ENCODE measurements at regions not wholly inside any gene's neighbourhood (a gene's known extent, or its start where the extent isn't known, plus 50 kb on each side); places are given as distances from the start of the nearest gene placed in this dataset.

DNA sequence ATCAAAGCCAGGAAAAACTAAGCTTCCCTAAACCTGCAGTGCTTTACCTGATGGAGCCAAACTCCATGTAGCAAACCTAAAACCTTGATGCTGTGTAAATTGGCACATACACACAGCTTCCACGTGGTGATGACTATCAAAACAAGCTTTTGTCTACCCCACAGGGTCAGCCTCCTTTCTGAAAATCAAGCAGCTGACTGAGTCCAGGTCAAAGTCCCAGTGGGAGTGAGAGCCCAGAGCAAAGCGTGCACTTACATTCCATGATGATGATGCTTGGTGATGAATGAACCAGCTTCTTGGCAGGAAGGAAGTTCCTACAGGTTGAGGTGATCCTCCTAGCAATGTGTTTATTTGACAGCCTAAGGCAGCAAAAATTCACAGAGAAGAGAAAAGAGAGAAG lies 630.0 kb upstream of the TBX3 start:
- no peaks in the 10 kb centered on the region for H3K4me1 Mint-ChIP-seq
- intact Hi-C loops (cut with micrococcal nuclease): no loop called here
- no peaks in the 10 kb centered on the region for H3K27me3 Mint-ChIP-seq
- no peak overlapping the region for H3K27ac Mint-ChIP-seq
- CTCF ChIA-PET: no interaction called here
- no peaks in the 10 kb centered on the region for H3K36me3 Mint-ChIP-seq (ENCODE audit: low read depth)
- POLR2A ChIA-PET: no interaction called here
- no peak overlapping the region for H3K4me3 Mint-ChIP-seq
- no peaks in the 10 kb centered on the region for H3K9me3 Mint-ChIP-seq
- no peak for ATAC-seq (ENCODE audit: low read depth)
- TF ChIP-seq, protein P1, sequence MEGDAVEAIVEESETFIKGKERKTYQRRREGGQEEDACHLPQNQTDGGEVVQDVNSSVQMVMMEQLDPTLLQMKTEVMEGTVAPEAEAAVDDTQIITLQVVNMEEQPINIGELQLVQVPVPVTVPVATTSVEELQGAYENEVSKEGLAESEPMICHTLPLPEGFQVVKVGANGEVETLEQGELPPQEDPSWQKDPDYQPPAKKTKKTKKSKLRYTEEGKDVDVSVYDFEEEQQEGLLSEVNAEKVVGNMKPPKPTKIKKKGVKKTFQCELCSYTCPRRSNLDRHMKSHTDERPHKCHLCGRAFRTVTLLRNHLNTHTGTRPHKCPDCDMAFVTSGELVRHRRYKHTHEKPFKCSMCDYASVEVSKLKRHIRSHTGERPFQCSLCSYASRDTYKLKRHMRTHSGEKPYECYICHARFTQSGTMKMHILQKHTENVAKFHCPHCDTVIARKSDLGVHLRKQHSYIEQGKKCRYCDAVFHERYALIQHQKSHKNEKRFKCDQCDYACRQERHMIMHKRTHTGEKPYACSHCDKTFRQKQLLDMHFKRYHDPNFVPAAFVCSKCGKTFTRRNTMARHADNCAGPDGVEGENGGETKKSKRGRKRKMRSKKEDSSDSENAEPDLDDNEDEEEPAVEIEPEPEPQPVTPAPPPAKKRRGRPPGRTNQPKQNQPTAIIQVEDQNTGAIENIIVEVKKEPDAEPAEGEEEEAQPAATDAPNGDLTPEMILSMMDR (IDR thresholded peaks at IDR 0.05): no peak
- DNase-seq: no peak

DNA sequence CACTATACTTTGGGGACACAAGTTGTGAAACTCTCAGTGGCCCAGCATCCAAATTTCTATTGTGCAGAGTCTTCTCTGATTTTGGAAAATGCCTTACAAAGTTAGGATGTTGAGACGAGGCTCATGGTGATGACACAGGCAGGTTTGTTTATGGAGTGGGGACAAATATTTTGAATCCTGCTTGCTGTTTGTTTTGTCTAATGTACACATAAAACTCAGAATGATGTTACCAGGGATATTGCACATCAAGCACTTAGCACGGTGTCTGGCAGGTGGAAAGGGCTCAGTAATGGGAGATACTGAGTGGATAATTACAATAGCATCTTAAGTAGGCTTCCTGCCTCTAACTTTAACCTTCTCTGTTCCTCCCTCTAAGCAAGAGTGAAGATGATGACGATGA lies 628.9 kb upstream of the TBX3 start:
- no peaks in the 10 kb centered on the region for H3K36me3 Mint-ChIP-seq (ENCODE audit: low read depth)
- TF ChIP-seq, protein P1 (IDR thresholded peaks at IDR 0.05): no peak
- ChIA-PET POLR2A (no interaction called here), CTCF (no interaction called here)
- H3K27ac Mint-ChIP-seq: no peak overlapping the region
- no peak overlapping the region for H3K4me3 Mint-ChIP-seq
- no peaks in the 10 kb centered on the region for H3K9me3 Mint-ChIP-seq
- DNase-seq (no peak), ATAC-seq (ENCODE audit: low read depth) (no peak)
- no peaks in the 10 kb centered on the region for H3K4me1 Mint-ChIP-seq
- intact Hi-C loops (cut with micrococcal nuclease): no loop called here
- no peaks in the 10 kb centered on the region for H3K27me3 Mint-ChIP-seq

DNA sequence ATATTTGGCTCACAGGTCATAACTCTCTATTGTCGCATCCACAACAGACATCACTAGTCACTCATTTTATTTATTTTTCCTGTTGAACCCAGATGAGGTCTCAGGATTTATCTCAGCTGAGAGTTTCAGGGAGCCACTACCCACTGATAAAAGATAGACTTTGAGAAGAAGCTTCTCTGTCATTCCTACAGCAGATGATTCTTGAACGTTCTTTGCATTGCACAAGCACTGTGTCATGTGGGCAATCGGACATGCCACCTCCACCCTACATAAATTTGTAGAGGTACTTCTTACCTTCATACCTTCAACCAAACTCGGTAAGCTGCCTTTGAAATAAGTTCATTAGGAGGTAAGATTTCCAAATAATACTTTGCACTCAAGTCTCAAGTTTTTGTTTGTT lies 627.9 kb upstream of the TBX3 start:
- no peak overlapping the region for H3K27ac Mint-ChIP-seq
- intact Hi-C loops (cut with micrococcal nuclease): no loop called here
- H3K9me3 Mint-ChIP-seq: no peaks in the 10 kb centered on the region
- ChIA-PET POLR2A (no interaction called here), CTCF (no interaction called here)
- H3K4me1 Mint-ChIP-seq: no peaks in the 10 kb centered on the region
- H3K36me3 Mint-ChIP-seq (ENCODE audit: low read depth): no peaks in the 10 kb centered on the region
- H3K27me3 Mint-ChIP-seq: no peaks in the 10 kb centered on the region
- ATAC-seq (ENCODE audit: low read depth) (no peak), DNase-seq (no peak)
- H3K4me3 Mint-ChIP-seq: no peak overlapping the region
- TF ChIP-seq, protein P1 (IDR thresholded peaks at IDR 0.05): no peak

DNA sequence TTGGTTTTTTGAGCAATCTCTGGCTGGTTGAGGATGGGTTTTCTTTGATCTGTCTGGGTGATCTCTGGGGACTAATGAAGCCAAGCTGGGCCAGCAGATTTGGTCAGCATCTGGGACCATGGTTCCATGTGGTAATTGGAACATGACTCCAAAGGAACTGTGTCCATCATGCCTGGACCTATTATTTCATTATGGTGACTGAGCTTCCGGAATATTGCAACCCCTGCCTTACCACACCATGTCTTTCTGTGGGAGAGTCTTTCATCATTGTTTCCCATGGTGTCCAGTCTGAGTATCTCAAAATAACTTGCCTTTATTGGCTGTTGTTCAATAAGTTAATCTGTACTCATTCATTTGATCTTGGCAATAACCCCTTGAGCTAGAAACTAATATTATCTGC lies 624.9 kb upstream of the TBX3 start:
- intact Hi-C loops (cut with micrococcal nuclease): no loop called here
- POLR2A ChIA-PET: no interaction called here
- no peak for ATAC-seq (ENCODE audit: low read depth)
- Mint-ChIP-seq H3K27ac (no peak overlapping the region), H3K36me3 (ENCODE audit: low read depth) (no peaks in the 10 kb centered on the region), H3K4me1 (no peaks in the 10 kb centered on the region), H3K4me3 (no peak overlapping the region), H3K9me3 (no peaks in the 10 kb centered on the region), H3K27me3 (no peaks in the 10 kb centered on the region)
- TF ChIP-seq, protein P1 (IDR thresholded peaks at IDR 0.05): no peak
- DNase-seq: no peak
- CTCF ChIA-PET: no interaction called here

DNA sequence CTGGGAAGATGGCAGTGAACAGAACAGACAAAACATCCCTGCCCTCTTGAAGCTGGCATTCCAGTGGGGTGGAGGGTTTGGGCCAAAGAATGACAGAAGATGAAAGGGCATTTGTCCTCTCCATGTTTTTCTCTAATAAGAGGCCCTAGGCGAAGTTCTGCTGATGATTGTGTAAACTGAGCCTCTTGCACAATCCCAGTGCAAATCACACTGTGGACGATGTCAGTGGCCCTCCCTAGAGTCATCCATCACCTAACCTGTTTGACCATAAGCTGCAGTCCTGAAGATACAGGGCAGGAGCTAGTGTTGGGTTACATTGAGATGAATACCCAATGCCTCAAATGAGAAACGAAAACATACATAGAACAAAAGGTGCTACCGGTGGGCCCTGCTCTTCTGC lies 622.4 kb upstream of the TBX3 start:
- intact Hi-C loops (cut with micrococcal nuclease): no loop called here
- TF ChIP-seq, protein P1 (IDR thresholded peaks at IDR 0.05): no peak
- POLR2A ChIA-PET: no interaction called here
- CTCF ChIA-PET: no interaction called here
- no peak for ATAC-seq (ENCODE audit: low read depth)
- no peaks in the 10 kb centered on the region for H3K4me1 Mint-ChIP-seq
- H3K27me3 Mint-ChIP-seq: no peaks in the 10 kb centered on the region
- peaks cover 4% of the 10 kb centered on the region for H3K9me3 Mint-ChIP-seq
- DNase-seq: no peak
- H3K27ac Mint-ChIP-seq: no peak overlapping the region
- no peaks in the 10 kb centered on the region for H3K36me3 Mint-ChIP-seq (ENCODE audit: low read depth)
- H3K4me3 Mint-ChIP-seq: no peak overlapping the region

All from activated B cell treated with CpG ODN at 0.5 μM for 24 hours (primary cell).